Hindlimb muscle (tissue), 1 donor: ENCODE measurements at regions not wholly inside any gene's neighbourhood (a gene's known extent, or its start where the extent isn't known, plus 50 kb on each side); places are given as distances from the start of the nearest gene placed in this dataset.
A peak's percentile ranks its signal among the peaks of the same experiment; 100 is the strongest.
"Not testable (repeated sequence)": the region's sequence is repeated elsewhere in the genome, so short reads cannot be mapped to it uniquely, and the experiment has no call there.

Experiments
- DNase-seq: peaks from one replicate; pipeline ENCODE4 v3.0.0-alpha.2; 2013

- no peak for DNase-seq
Observed at GRCh38 chrX:52261125-52261462, 76.4 kb downstream of the MAGED4 start.

GRCh38 chrX:52261463-52262194 lies 76.9 kb downstream of the MAGED4 start:
- peak; percentile 88 for DNase-seq

GRCh38 chrX:52262195-52262546 lies 77.5 kb downstream of the MAGED4 start:
- DNase-seq = no peak

- no peak for DNase-seq
Observed at GRCh38 chrX:52263417-52263816, 78.7 kb downstream of the MAGED4 start.

GRCh38 chrX:52265713-52266112 lies 81.0 kb downstream of the MAGED4 start:
- no peak for DNase-seq

GRCh38 chrX:52268502-52268901 lies 83.8 kb downstream of the MAGED4 start:
- DNase-seq = not testable (repeated sequence)

GRCh38 chrX:52270453-52271116 lies 85.9 kb downstream of the MAGED4 start:
- DNase-seq = no peak

GRCh38 chrX:52271206-52271605 lies 86.5 kb downstream of the MAGED4 start:
- DNase-seq = no peak

GRCh38 chrX:52277666-52278065 lies 91.2 kb upstream of the XAGE2 start:
- no peak for DNase-seq

- DNase-seq = no peak
Observed at GRCh38 chrX:52280812-52281211, 88.0 kb upstream of the XAGE2 start.

- DNase-seq = no peak
Observed at GRCh38 chrX:52284865-52285264, 84.0 kb upstream of the XAGE2 start.

GRCh38 chrX:52298968-52299367 lies 69.9 kb upstream of the XAGE2 start:
- not testable (repeated sequence) for DNase-seq

GRCh38 chrX:52308532-52308931 lies 60.3 kb upstream of the XAGE2 start:
- DNase-seq = not testable (repeated sequence)
